H9 (cell line): ENCODE measurements at regions not wholly inside any gene's neighbourhood (a gene's known extent, or its start where the extent isn't known, plus 50 kb on each side); places are given as distances from the start of the nearest gene placed in this dataset.

Source experiments
- DNase-seq: peaks from one replicate; pipeline ENCODE4 v3.0.0-alpha.2; 2017
- H2AFZ ChIP-seq: one replicate; pipeline ENCODE4 v1.6.1; 2013; ENCODE audit warnings: mild to moderate bottlenecking, low read length, control low read depth, moderate library complexity
- H2AK5ac ChIP-seq: 2 replicates; pipeline ENCODE4 v1.6.1; 2013; ENCODE audit warnings: low read length, control low read depth, mixed read lengths; ENCODE audit not compliant: insufficient read length
- H2BK120ac ChIP-seq: one replicate; pipeline ENCODE4 v1.6.1; 2013; ENCODE audit warnings: low read depth, mild to moderate bottlenecking, low read length, control low read depth, inconsistent platforms; ENCODE audit not compliant: poor library complexity, severe bottlenecking
- H2BK12ac ChIP-seq: 2 replicates; pipeline ENCODE4 v1.6.1; 2013; ENCODE audit warnings: low read length, control low read depth, mixed read lengths, low read depth; ENCODE audit not compliant: insufficient read length
- H2BK15ac ChIP-seq: 2 replicates; pipeline ENCODE4 v1.6.1; 2013; ENCODE audit warnings: low read depth, low read length, control low read depth
- H2BK20ac ChIP-seq: one replicate; pipeline ENCODE4 v1.6.1; 2013; ENCODE audit warnings: low read depth, mild to moderate bottlenecking, low read length, control low read depth, inconsistent platforms; ENCODE audit not compliant: poor library complexity, severe bottlenecking
- H2BK5ac ChIP-seq: 2 replicates; pipeline ENCODE4 v1.6.1; 2013; ENCODE audit warnings: low read length, control low read depth, mixed read lengths; ENCODE audit not compliant: insufficient read length
- H3K14ac ChIP-seq: 2 replicates; pipeline ENCODE4 v1.6.1; 2013; ENCODE audit warnings: low read length, control low read depth; ENCODE audit not compliant: insufficient read depth
- H3K18ac ChIP-seq: 2 replicates; pipeline ENCODE4 v1.6.1; 2013; ENCODE audit warnings: low read depth, mild to moderate bottlenecking, mixed read lengths, low read length, control low read depth; ENCODE audit not compliant: insufficient read length
- H3K23ac ChIP-seq: 2 replicates; pipeline ENCODE4 v1.6.1; 2013; ENCODE audit warnings: low read length, control low read depth, mixed read lengths, low read depth; ENCODE audit not compliant: insufficient read length
- H3K23me2 ChIP-seq: 2 replicates; pipeline ENCODE4 v1.6.1; 2013; ENCODE audit warnings: low read depth, mild to moderate bottlenecking, mixed read lengths, low read length, control low read depth; ENCODE audit not compliant: insufficient read length, poor library complexity, severe bottlenecking
- H3K27ac ChIP-seq: 2 replicates; pipeline ENCODE4 v1.5.1; 2013; ENCODE audit warnings: low read length, control low read depth, mixed read lengths, low read depth; ENCODE audit not compliant: insufficient read length
- H3K27me3 ChIP-seq: 2 replicates; pipeline ENCODE4 v1.6.1; 2013; ENCODE audit warnings: low read length, control low read depth, inconsistent platforms; ENCODE audit not compliant: insufficient read depth
- H3K4ac ChIP-seq: 2 replicates; pipeline ENCODE4 v1.6.1; 2013; ENCODE audit warnings: low read depth, mild to moderate bottlenecking, control low read depth, inconsistent platforms, low read length, moderate library complexity
- H3K4me1 ChIP-seq: 2 replicates; pipeline ENCODE4 v1.6.1; 2013; ENCODE audit warnings: low read length, control low read depth, inconsistent platforms; ENCODE audit not compliant: insufficient read depth
- H3K4me2 ChIP-seq: 2 replicates; pipeline ENCODE4 v1.6.1; 2013; ENCODE audit warnings: low read length, control low read depth, mixed read lengths; ENCODE audit not compliant: insufficient read length, insufficient read depth
- H3K56ac ChIP-seq: 2 replicates; pipeline ENCODE4 v1.6.1; 2013; ENCODE audit warnings: low read depth, mild to moderate bottlenecking, mixed read lengths, low read length, control low read depth; ENCODE audit not compliant: insufficient read length
- H3K79me1 ChIP-seq: 2 replicates; pipeline ENCODE4 v1.6.1; 2013; ENCODE audit warnings: low read depth, mild to moderate bottlenecking, moderate library complexity, low read length, control low read depth, inconsistent platforms; ENCODE audit not compliant: insufficient read depth, poor library complexity, severe bottlenecking
- H3K79me2 ChIP-seq: 2 replicates; pipeline ENCODE4 v1.6.1; 2013; ENCODE audit warnings: low read length, control low read depth, inconsistent platforms; ENCODE audit not compliant: insufficient read depth
- H3K9ac ChIP-seq: 2 replicates; pipeline ENCODE4 v1.6.1; 2013; ENCODE audit warnings: low read length, control low read depth, mixed read lengths; ENCODE audit not compliant: insufficient read length; ENCODE audit errors: extremely low read depth
- H3K9me3 ChIP-seq: one replicate; pipeline ENCODE4 v1.6.1; 2013; ENCODE audit warnings: low read depth, low read length, inconsistent platforms; ENCODE audit not compliant: control insufficient read depth
- H3T11ph ChIP-seq: one replicate; pipeline ENCODE4 v1.6.1; 2013; ENCODE audit warnings: mild to moderate bottlenecking, low read length, control low read depth, inconsistent platforms
- H4K20me1 ChIP-seq: one replicate; pipeline ENCODE4 v1.6.1; 2013; ENCODE audit not compliant: control insufficient read depth, insufficient read length, insufficient read depth
- H4K5ac ChIP-seq: 2 replicates; pipeline ENCODE4 v1.6.1; 2013; ENCODE audit warnings: low read depth, mild to moderate bottlenecking, mixed read lengths, low read length, control low read depth; ENCODE audit not compliant: insufficient read length
- H4K8ac ChIP-seq: replicated peaks from 2 replicates; pipeline ENCODE4 v1.6.1; 2013; ENCODE audit warnings: low read length, control low read depth, mixed read lengths, low read depth; ENCODE audit not compliant: insufficient read length
- H4K91ac ChIP-seq: 2 replicates; pipeline ENCODE4 v1.6.1; 2013; ENCODE audit warnings: low read depth, mild to moderate bottlenecking, moderate library complexity, mixed read lengths, low read length, control low read depth; ENCODE audit not compliant: insufficient read length
- H3K27ac Mint-ChIP-seq, 3 experiments: 2 replicates in 2 of 3; 3 replicates in 1 of 3; pipeline ENCODE4 v1.8.0; 2020 to 2021; ENCODE audit warnings: mixed read lengths in 3 of 3, mild to moderate bottlenecking in 1 of 3, moderate library complexity in 1 of 3
- H3K27me3 Mint-ChIP-seq: 2 replicates; pipeline ENCODE4 v1.8.0; 2021; ENCODE audit warnings: low read depth, mild to moderate bottlenecking, moderate library complexity, mixed read lengths
- H3K36me3 Mint-ChIP-seq, 3 experiments: 2 replicates in 2 of 3; 3 replicates in 1 of 3; pipeline ENCODE4 v1.8.0; 2020 to 2021; ENCODE audit warnings: low read depth in 3 of 3, mixed read lengths in 3 of 3; ENCODE audit not compliant: insufficient read depth in 1 of 3
- H3K4me1 Mint-ChIP-seq, 2 experiments: 2 replicates each; pipeline ENCODE4 v1.8.0; 2020; ENCODE audit warnings: mixed read lengths in 2 of 2
- H3K4me3 Mint-ChIP-seq, 2 experiments: 2 replicates in 1 of 2; 3 replicates in 1 of 2; pipeline ENCODE4 v1.8.0; 2020 to 2021; ENCODE audit warnings: mild to moderate bottlenecking in 2 of 2, mixed read lengths in 2 of 2, moderate library complexity in 1 of 2
- H3K9me3 Mint-ChIP-seq, 2 experiments: 2 replicates in 1 of 2; 3 replicates in 1 of 2; pipeline ENCODE4 v1.8.0; 2020; ENCODE audit warnings: mild to moderate bottlenecking in 2 of 2, mixed read lengths in 2 of 2, moderate library complexity in 1 of 2
- WGBS: extraction: QIAGEN DNeasy Blood & Tissue Kit; methylation state at CpG from one replicate; pipeline ENCODE4 v1.1.7; 2013; ENCODE audit warnings: missing lambda C conversion rate, low lambda C conversion rate, mixed read lengths; ENCODE audit not compliant: insufficient read length; ENCODE audit errors: extremely low coverage; 5-methylcytosine and 5-hydroxymethylcytosine counted together
- TF ChIP-seq, protein P1 (sequence below): fragments of 200-600 bp; sonication (generic); conservative IDR thresholded peaks from 3 replicates; pipeline ENCODE4 v1.8.0; 2021; ENCODE audit warnings: antibody characterized with exemption, mild to moderate bottlenecking

DNA sequence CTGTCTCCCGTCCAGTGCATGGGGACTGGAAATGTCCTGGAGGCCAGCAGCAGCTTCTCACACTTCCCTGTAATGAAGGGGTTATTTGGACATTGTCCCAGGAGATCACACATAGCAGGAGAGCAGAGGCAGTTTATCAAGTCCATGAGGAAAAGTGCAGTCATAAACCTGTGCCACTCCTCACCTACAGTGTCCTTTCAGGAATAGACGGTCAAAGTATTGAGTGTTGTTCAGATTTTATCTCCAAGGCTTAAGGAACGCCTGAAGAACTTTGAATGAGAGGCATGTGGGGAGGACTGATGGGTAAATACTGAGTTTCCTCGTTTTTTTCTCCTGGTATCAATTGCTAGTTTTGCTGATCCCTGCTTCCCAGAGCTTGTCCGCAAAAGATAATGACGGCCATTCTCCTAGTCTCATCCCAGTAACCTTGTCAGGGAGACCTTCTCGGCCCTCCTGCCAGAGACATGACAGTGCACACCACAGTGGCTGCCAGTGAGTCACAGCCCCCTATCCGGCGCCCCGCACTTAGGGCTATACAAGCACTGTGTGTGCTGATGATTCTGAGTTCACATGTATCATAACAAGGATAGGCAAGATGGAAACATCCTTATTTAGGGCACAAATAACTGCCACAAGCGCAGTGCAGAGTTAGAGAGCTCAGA lies 495.5 kb upstream of the MGMT start:
- no peaks in the 10 kb centered on the region for H4K20me1 ChIP-seq
- no peaks in the 10 kb centered on the region for H3K27me3 ChIP-seq
- H3K9me3 ChIP-seq, result no peaks in the 10 kb centered on the region
- no peak overlapping the region for H2BK120ac ChIP-seq
- peaks cover 2% of the 10 kb centered on the region; the same call in 1 of the 2 replicates for H3K4me1 ChIP-seq
- no peaks in the 10 kb centered on the region for H3K79me2 ChIP-seq
- no peak overlapping the region for H2AFZ ChIP-seq
- H2BK20ac ChIP-seq, result no peak overlapping the region
- H3T11ph ChIP-seq, result no peak overlapping the region
- Mint-ChIP-seq H3K27ac (no peak overlapping the region), H3K4me1 (peaks cover 5 to 7% of the 10 kb centered on the region in 2 experiments; a peak in 3 of 4 replicates), H3K9me3 (no peaks in the 10 kb centered on the region), H3K27me3 (peaks cover 4% of the 10 kb centered on the region), H3K36me3 (no peaks in the 10 kb centered on the region), H3K4me3 (no peak overlapping the region)
- H2AK5ac ChIP-seq, result no peak overlapping the region
- H3K79me1 ChIP-seq, result no peaks in the 10 kb centered on the region
- no peak overlapping the region for H3K18ac ChIP-seq
- TF ChIP-seq, protein P1, sequence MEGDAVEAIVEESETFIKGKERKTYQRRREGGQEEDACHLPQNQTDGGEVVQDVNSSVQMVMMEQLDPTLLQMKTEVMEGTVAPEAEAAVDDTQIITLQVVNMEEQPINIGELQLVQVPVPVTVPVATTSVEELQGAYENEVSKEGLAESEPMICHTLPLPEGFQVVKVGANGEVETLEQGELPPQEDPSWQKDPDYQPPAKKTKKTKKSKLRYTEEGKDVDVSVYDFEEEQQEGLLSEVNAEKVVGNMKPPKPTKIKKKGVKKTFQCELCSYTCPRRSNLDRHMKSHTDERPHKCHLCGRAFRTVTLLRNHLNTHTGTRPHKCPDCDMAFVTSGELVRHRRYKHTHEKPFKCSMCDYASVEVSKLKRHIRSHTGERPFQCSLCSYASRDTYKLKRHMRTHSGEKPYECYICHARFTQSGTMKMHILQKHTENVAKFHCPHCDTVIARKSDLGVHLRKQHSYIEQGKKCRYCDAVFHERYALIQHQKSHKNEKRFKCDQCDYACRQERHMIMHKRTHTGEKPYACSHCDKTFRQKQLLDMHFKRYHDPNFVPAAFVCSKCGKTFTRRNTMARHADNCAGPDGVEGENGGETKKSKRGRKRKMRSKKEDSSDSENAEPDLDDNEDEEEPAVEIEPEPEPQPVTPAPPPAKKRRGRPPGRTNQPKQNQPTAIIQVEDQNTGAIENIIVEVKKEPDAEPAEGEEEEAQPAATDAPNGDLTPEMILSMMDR, result no peak
- no peak overlapping the region for H3K4me2 ChIP-seq
- no peak overlapping the region for H3K9ac ChIP-seq
- no peak overlapping the region for H2BK5ac ChIP-seq
- H4K8ac ChIP-seq, result no peak overlapping the region
- H4K91ac ChIP-seq, result no peak overlapping the region
- H4K5ac ChIP-seq, result no peak overlapping the region
- no peak for DNase-seq
- H2BK15ac ChIP-seq, result no peak overlapping the region
- H2BK12ac ChIP-seq, result no peak overlapping the region
- H3K23ac ChIP-seq, result no peak overlapping the region
- H3K4ac ChIP-seq, result no peak overlapping the region
- no peak overlapping the region for H3K14ac ChIP-seq
- H3K27ac ChIP-seq, result no peak overlapping the region
- no peaks in the 10 kb centered on the region for H3K23me2 ChIP-seq
- no peak overlapping the region for H3K56ac ChIP-seq
- no CpG with 5 or more reads among the region's 11 CpGs for WGBS
